Breast epithelium (tissue), 3 donors: ENCODE measurements at regions not wholly inside any gene's neighbourhood (a gene's known extent, or its start where the extent isn't known, plus 50 kb on each side); places are given as distances from the start of the nearest gene placed in this dataset.

Experiments
- POLR2A ChIP-seq: fragments of 450-650 bp; IDR thresholded peaks from one replicate; pipeline ENCODE4 v1.6.1; 2016; ENCODE audit warnings: antibody characterized with exemption, mild to moderate bottlenecking, moderate library complexity
- POLR2AphosphoS5 ChIP-seq, 3 donors: sonication (generic); formaldehyde crosslinking; IDR thresholded peaks; one replicate each; pipeline ENCODE4 v1.6.1; 2017; ENCODE audit warnings: antibody characterized with exemption in 3 of 3
- TF ChIP-seq, protein P1 (sequence below), 3 donors: fragments of 450-650 bp; IDR thresholded peaks; one replicate each; pipeline ENCODE4 v1.5.1; 2016 to 2017; ENCODE audit warnings: antibody characterized with exemption in 3 of 3, mild to moderate bottlenecking in 3 of 3, moderate library complexity in 3 of 3

DNA sequence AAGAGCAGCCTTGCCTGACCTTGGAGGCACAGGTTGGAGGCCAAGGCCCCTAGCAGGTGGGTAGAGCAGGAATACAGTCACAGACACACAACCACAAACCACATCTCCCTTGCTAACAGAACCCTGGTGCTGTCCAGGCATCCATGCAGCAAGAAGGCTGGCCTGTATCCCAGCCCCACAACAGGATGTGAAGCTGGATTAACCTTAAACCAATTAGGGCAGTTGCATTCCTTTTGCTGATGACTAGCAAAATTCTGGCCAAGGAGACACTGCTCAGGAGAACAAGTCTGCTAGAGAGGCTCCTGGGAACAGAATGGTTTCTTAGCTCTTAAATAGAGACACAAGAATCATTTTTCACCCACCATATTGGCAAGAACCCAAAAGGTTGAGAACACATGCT is 97.8 kb downstream of the C5orf15 start:
- TF ChIP-seq, protein P1, sequence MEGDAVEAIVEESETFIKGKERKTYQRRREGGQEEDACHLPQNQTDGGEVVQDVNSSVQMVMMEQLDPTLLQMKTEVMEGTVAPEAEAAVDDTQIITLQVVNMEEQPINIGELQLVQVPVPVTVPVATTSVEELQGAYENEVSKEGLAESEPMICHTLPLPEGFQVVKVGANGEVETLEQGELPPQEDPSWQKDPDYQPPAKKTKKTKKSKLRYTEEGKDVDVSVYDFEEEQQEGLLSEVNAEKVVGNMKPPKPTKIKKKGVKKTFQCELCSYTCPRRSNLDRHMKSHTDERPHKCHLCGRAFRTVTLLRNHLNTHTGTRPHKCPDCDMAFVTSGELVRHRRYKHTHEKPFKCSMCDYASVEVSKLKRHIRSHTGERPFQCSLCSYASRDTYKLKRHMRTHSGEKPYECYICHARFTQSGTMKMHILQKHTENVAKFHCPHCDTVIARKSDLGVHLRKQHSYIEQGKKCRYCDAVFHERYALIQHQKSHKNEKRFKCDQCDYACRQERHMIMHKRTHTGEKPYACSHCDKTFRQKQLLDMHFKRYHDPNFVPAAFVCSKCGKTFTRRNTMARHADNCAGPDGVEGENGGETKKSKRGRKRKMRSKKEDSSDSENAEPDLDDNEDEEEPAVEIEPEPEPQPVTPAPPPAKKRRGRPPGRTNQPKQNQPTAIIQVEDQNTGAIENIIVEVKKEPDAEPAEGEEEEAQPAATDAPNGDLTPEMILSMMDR (IDR thresholded peaks at IDR 0.05) = no peak
- no peak for TF ChIP-seq POLR2AphosphoS5 (IDR thresholded peaks at IDR 0.05)
- TF ChIP-seq POLR2A = no peak
